Stimulated activated CD4-positive, alpha-beta T cell treated with anti-CD3 and anti-CD28 coated beads, Interleukin-12 subunit alpha, Interleukin-12 subunit beta, amount 100 ng/mL, for 24 hours (primary cell): ENCODE measurements at regions not wholly inside any gene's neighbourhood (a gene's known extent, or its start where the extent isn't known, plus 50 kb on each side); places are given as distances from the start of the nearest gene placed in this dataset.

Source experiments
- DNase-seq, 2 experiments: peaks; one replicate each; pipeline ENCODE4 v3.0.0-alpha.2; 2020; ENCODE audit warnings: low read depth in 2 of 2

GRCh38 chr5:4704951-4705350, 435.2 kb upstream of the ADAMTS16 start:
- DNase-seq = no peak

DNA sequence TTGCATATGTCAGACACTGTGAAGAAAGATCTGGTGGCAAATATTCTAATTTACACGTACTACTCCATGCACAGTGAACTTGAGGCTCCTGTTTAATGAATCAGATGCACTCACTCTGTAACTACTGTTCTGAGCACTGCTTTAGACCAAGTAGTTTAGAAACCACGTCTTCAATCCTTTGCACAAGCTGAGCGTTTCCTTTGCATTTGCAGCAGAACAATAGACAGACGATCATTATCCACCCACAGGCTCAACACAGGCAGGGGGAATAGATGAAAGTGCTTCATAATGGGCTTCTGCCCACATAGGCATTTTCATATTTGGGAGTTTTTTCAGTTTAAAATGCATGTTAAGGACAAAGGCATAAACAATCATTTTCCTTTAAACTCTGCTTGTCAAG, 423.3 kb upstream of the ADAMTS16 start:
- DNase-seq = no peak

DNA sequence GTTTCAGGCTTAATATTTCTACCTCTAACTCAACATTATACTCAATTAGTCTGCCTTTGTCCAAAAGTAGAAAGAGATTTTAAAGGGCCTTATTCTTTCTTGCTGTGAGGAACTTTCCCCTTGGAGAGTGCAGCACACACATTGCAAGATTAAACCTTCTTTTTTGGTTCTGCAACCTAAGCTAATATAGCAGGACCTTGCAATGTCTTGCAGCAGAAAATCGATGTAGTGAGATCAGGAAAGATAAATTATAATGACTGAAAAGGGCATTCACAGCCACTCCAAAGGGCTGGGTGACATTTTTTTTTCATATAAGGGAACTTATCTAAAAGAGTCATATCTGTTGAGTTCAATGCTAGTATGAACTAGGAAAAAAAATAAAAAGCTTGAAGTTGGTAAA, 422.7 kb upstream of the ADAMTS16 start:
- DNase-seq = no peak

DNA sequence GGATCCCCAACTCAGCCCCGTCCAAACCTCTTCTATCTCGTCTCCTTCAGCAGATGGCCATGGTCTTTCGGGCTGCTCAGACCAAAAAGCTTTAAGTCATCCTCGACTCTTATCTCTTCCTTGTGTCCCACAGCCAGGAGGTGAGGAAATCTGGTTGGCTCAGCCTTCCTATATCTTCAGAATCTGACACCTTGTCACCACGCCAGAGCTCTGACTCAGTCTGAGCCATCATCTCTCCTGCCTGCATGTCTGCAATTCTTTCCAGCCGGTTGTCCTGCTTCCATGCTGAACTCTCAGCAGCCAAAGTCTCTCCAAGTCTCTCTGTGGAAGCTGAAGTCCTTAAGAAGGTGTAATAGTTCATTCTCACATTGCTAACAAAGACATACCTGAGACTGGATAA, 419.3 kb upstream of the ADAMTS16 start:
- no peak for DNase-seq

DNA sequence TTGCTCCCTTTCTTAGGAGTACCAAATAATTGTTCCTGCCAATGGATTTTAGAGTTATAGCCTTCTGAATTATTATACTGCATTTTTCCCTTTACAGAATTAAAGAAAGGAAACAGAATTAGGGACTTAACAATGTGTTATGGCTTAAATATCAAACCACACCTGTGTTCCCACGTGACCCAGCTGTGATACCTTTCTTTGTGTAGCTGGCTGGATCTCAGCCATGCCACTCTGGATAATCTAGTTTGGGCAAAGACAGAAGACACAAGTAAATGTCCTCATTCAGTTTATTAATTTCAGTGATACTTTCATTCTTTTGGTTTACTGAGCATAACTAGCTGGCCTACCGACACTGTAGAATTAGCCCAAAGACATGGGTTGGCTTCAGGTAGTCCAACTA, 417.2 kb upstream of the ADAMTS16 start:
- no peak for DNase-seq

GRCh38 chr5:4725594-4725993, 414.5 kb upstream of the ADAMTS16 start:
- no peak for DNase-seq

DNA sequence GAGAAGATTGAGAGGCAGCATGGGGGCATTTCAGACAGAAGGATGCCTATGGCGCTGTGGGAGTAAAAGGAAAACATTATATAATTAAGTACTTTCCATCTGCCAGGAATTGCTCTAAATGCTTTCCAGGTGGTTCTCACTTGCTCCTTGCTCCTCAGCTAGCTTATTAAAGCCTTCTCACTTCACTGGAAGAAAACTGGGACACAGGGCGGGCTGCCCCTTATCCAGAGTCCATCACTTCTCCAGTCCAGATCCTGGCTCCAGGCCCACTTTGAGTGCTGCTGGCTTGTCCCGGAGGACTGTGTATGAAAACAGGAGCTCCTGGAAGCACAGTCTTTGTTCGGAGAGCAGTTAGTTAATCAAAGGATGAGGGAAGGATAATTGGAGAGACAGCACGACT, 409.9 kb upstream of the ADAMTS16 start:
- DNase-seq = no peak

DNA sequence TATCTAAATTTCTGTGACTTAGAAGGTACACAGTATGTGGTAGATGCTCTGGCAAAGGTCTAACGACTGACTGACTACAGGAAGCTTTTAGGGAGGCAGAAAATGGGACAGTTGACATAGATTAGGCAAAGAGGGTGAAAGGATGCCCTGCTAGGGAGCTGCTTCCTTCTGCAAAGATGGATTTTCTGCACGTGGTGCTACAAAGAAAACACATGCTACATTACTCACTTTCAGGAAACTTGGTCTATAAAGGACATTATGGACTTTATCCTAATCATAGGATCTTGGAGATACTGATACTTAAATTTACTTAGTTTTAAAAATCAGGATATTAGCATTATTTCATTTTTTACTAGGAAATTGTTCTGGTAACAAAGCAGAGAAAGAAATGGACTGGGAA, 405.8 kb upstream of the ADAMTS16 start:
- no peak for DNase-seq

DNA sequence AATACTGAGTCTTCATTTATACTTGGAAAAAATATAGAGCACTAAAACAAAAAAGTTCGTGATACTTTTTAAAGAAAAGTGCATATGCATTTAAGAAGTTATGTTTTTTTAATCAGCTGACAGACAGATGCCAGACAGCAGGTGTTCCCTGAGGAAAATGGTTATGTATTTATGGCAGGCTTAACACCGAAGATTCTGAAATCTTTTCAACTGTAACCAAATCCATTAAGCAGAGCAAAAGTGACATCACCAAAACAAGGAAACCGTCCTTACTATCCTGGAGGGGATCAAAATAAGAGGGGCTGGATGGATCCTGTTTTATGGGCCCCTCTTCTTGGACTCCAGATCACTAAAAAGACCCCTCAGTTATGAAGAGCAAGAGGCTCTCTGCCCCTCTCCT, 404.9 kb upstream of the ADAMTS16 start:
- DNase-seq = no peak

- DNase-seq = no peak
These were observed 402.3 kb upstream of the ADAMTS16 start for GRCh38 chr5:4737868-4738267.

DNA sequence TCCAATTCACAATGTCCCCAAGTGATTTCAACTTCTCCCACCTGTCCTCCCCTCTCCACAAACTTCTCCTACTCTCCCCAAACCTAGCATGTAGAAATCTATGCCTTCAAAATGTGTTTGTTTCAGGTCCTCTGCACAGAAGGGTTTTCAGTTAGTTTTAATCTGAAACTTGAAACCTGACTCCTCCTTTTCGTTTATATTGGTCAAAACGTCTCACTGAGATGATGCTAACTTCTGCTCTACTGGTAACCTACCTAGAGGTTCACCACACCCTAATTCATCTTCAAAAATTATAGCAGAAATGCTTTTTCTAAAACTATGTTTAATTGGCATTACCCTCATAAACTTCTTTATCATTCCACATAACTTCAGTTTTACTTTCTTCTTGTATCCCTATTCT, 401.8 kb upstream of the ADAMTS16 start:
- DNase-seq = no peak

DNA sequence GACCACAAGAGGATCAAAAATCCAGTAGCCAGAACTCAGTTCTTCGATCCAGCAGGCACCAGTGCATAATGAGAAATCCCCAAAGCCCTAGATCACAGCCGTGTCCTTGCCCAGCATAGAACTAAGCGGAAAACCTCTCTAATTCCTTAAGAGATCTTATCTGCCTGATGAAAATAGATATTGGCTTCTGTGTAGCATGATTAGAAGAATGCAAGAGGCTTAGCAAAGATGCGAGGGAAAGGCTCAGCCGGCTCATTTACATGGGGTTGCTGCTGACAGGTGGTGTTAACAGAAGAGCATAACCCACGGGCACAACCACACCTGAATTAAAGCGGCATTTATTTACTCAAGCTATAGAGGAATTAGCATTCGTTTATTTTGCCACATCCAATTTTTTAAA, 400.0 kb upstream of the ADAMTS16 start:
- no peak for DNase-seq

DNA sequence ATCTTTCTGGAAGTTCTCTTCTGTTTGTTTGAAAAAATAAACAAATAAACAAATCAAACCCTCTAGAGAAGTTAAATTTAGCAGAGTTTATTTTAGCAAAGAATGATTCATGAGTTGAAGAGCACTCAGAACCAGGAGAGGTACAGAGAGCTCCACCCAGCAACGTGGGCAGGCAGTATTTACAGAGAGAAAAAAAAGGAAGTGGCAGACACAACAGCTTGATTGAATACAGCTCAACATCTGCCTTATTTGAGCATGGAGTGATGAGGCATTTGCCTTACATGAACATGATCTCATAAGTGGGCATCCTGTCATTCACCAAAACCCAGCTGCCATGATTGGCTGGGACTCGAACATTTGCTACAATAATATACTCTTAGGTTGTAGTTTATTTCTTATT, 381.6 kb upstream of the ADAMTS16 start:
- no peak for DNase-seq

DNA sequence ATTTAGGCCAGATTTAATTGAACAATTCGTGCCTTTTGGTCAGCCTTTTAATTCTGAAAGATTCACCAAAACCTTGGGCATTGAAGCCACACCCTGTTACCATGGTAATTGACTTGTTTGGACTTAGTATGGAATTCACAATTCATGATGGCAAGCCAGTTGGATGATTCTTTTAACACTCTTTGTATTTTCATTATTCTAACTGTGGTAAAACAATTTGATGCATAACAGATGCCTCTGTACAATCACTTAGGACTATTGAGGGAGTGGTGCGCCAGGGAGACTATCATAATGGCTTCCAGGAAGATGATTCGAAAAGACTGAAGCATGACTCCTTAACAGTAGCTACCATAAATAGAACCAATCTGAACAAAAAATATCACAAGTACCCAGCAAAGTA, 381.1 kb upstream of the ADAMTS16 start:
- no peak for DNase-seq

DNA sequence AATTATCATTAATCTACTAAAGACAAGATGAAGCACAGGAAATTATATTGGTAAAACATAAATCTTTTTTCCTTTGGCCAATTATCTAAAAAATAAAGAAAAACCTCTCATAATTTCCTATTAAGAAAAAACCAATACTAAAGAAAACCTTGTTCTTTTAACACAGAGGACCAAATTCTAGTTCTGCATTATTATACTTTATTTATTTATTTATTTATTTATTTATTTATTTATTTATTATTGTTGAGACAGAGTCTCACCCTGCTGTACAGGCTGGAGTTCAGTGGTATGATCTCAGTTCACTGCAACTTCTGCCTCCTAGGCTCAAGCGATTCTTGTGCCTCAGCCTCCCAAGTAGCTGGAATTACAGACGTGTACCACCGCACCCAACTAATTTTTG, 377.8 kb upstream of the ADAMTS16 start:
- DNase-seq = no peak

- no peak for DNase-seq
These were observed 374.7 kb upstream of the ADAMTS16 start for GRCh38 chr5:4765411-4765810.

GRCh38 chr5:4766101-4766500, 374.0 kb upstream of the ADAMTS16 start:
- no peak for DNase-seq

GRCh38 chr5:4772591-4772990, 367.5 kb upstream of the ADAMTS16 start:
- no peak for DNase-seq

- DNase-seq = no peak
These were observed 366.3 kb upstream of the ADAMTS16 start for GRCh38 chr5:4773827-4774317.

GRCh38 chr5:4777435-4777834, 362.7 kb upstream of the ADAMTS16 start:
- DNase-seq = no peak

- DNase-seq = no peak
These were observed 359.5 kb upstream of the ADAMTS16 start for GRCh38 chr5:4780633-4781032.

DNA sequence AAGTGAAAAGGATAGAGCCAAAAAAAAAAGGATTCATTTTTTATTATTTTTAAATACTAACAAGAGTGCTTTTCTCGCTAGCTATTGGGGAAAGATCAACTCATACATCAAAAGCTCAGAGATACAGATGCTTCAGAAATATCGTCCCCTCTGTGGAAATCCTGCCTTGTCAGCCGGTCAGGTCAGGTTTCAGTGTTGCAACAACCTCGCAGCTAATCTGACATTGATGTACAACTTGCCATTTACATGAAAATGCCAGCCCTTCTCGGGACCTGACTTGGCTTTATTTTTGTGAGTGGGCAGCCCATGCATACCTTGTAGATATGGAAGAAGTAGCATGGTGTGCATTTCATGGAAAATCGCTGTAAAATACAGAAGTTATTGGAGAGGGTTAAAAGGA, 358.8 kb upstream of the ADAMTS16 start:
- no peak for DNase-seq

GRCh38 chr5:4785971-4786370, 354.2 kb upstream of the ADAMTS16 start:
- DNase-seq = no peak

- no peak for DNase-seq
These were observed 342.7 kb upstream of the ADAMTS16 start for GRCh38 chr5:4797445-4797844.

DNA sequence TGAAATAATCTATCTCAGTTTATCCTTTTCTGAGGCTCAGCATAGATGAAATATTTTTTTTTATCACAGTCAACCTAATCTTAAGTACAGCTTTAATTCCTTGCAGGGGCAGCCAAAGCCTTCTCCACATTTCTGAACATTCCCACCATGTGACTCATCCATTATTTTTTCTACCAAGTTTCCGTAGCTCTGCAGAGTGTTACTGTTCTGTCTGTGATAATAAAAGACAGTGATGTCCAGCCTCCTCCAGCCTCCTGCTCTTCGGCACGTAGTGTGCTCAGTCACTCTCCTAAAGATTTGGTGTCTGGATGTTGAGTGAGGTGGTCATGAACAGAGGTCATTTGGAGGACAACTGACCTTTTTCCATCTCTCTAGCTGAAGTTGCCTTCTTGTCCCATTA, 338.1 kb upstream of the ADAMTS16 start:
- DNase-seq = no peak
